GM18873 (cell line): ENCODE measurements at regions not wholly inside any gene's neighbourhood (a gene's known extent, or its start where the extent isn't known, plus 50 kb on each side); places are given as distances from the start of the nearest gene placed in this dataset.
"Not testable (repeated sequence)": the region's sequence is repeated elsewhere in the genome, so short reads cannot be mapped to it uniquely, and the experiment has no call there.

Experiments
- ATAC-seq: cut with Tn5 transposase; IDR thresholded peaks from one replicate; pipeline ENCODE4 v1.9.1; 2021; ENCODE audit warnings: mild to moderate bottlenecking, moderate library complexity, moderate number of reproducible peaks; ENCODE audit not compliant: unreplicated experiment, low FRiP score

GRCh38 chrX:110965409-110966090 is 130.4 kb upstream of the PAK3 start:
- ATAC-seq = no peak

GRCh38 chrX:110964786-110965185 is 131.2 kb upstream of the PAK3 start:
- ATAC-seq = no peak

GRCh38 chrX:110962451-110962850 is 133.5 kb upstream of the PAK3 start:
- ATAC-seq = no peak

GRCh38 chrX:110955706-110956105 is 140.3 kb upstream of the PAK3 start:
- no peak for ATAC-seq

GRCh38 chrX:110954428-110955100 is 141.4 kb upstream of the PAK3 start:
- no peak for ATAC-seq

GRCh38 chrX:110951472-110952269 is 144.3 kb upstream of the PAK3 start:
- no peak for ATAC-seq

- ATAC-seq = no peak
Measured at GRCh38 chrX:110944751-110945675, 149.4 kb upstream of the CHRDL1 start.

- no peak for ATAC-seq
Measured at GRCh38 chrX:110944311-110944750, 148.7 kb upstream of the CHRDL1 start.

GRCh38 chrX:110941906-110942305 is 146.3 kb upstream of the CHRDL1 start:
- no peak for ATAC-seq

GRCh38 chrX:110938977-110939732 is 143.5 kb upstream of the CHRDL1 start:
- ATAC-seq = no peak

GRCh38 chrX:110924871-110925270 is 129.3 kb upstream of the CHRDL1 start:
- ATAC-seq = no peak

GRCh38 chrX:110920991-110921390 is 125.4 kb upstream of the CHRDL1 start:
- no peak for ATAC-seq

- ATAC-seq = no peak
Measured at GRCh38 chrX:110915570-110915969, 120.0 kb upstream of the CHRDL1 start.

GRCh38 chrX:110915111-110915510 is 119.5 kb upstream of the CHRDL1 start:
- ATAC-seq = no peak

- ATAC-seq = no peak
Measured at GRCh38 chrX:110914281-110914680, 118.7 kb upstream of the CHRDL1 start.

GRCh38 chrX:110904747-110905146 is 109.1 kb upstream of the CHRDL1 start:
- not testable (repeated sequence) for ATAC-seq

GRCh38 chrX:110881971-110882370 is 86.4 kb upstream of the CHRDL1 start:
- ATAC-seq = no peak

GRCh38 chrX:110877326-110877725 is 81.7 kb upstream of the CHRDL1 start:
- ATAC-seq = no peak

- no peak for ATAC-seq
Measured at GRCh38 chrX:110871839-110872238, 76.2 kb upstream of the CHRDL1 start.

- ATAC-seq = no peak
Measured at GRCh38 chrX:110866421-110866820, 70.8 kb upstream of the CHRDL1 start.
